NCI-H146 (cell line): ENCODE measurements at regions not wholly inside any gene's neighbourhood (a gene's known extent, or its start where the extent isn't known, plus 50 kb on each side); places are given as distances from the start of the nearest gene placed in this dataset.

ENCODE experiments used
- DNase-seq: peaks from one replicate; lab custom pipeline; 2025; lab: John Stamatoyannopoulos, UW

- no peak for DNase-seq
Measured at GRCh38 chr1:83673312-83673711, 325.6 kb downstream of the TTLL7 start.

- DNase-seq = no peak
Measured at GRCh38 chr1:83671586-83671985, 327.3 kb downstream of the TTLL7 start.

GRCh38 chr1:83670909-83671565 is 327.9 kb downstream of the TTLL7 start:
- no peak for DNase-seq

- DNase-seq = no peak
Measured at GRCh38 chr1:83641796-83642443, 357.0 kb downstream of the TTLL7 start.

- peak; percentile 7 for DNase-seq
Measured at GRCh38 chr1:83641206-83641658, 357.7 kb downstream of the TTLL7 start.

GRCh38 chr1:83639785-83640184 is 359.1 kb downstream of the TTLL7 start:
- no peak for DNase-seq

- no peak for DNase-seq
Measured at GRCh38 chr1:83637586-83637985, 361.3 kb downstream of the TTLL7 start.

GRCh38 chr1:83637009-83637408 is 361.9 kb downstream of the TTLL7 start:
- DNase-seq = no peak

- DNase-seq = no peak
Measured at GRCh38 chr1:83632906-83633305, 366.0 kb downstream of the TTLL7 start.

GRCh38 chr1:83631851-83632250 is 367.1 kb downstream of the TTLL7 start:
- no peak for DNase-seq

- DNase-seq = peak; percentile 66
Measured at GRCh38 chr1:83627045-83627444, 371.9 kb downstream of the TTLL7 start.

- peak; percentile 78 for DNase-seq
Measured at GRCh38 chr1:83626603-83627002, 372.3 kb downstream of the TTLL7 start.

- DNase-seq = no peak
Measured at GRCh38 chr1:83625646-83626045, 373.3 kb downstream of the TTLL7 start.

- no peak for DNase-seq
Measured at GRCh38 chr1:83620016-83620415, 378.9 kb downstream of the TTLL7 start.

GRCh38 chr1:83619170-83619896 is 379.6 kb downstream of the TTLL7 start:
- no peak for DNase-seq

GRCh38 chr1:83617883-83618282 is 381.0 kb downstream of the TTLL7 start:
- DNase-seq = no peak

- no peak for DNase-seq
Measured at GRCh38 chr1:83615370-83615769, 383.6 kb downstream of the TTLL7 start.

GRCh38 chr1:83606416-83606955 is 392.4 kb downstream of the TTLL7 start:
- DNase-seq = no peak

- DNase-seq = no peak
Measured at GRCh38 chr1:83596331-83596730, 402.6 kb downstream of the TTLL7 start.

GRCh38 chr1:83593073-83593472 is 405.9 kb downstream of the TTLL7 start:
- no peak for DNase-seq

- DNase-seq = no peak
Measured at GRCh38 chr1:83588140-83588539, 410.8 kb downstream of the TTLL7 start.

GRCh38 chr1:83583351-83584014 is 415.4 kb downstream of the TTLL7 start:
- DNase-seq = peak; percentile 47
